ENCODE measurements at regions not wholly inside any gene's neighbourhood (a gene's known extent, or its start where the extent isn't known, plus 50 kb on each side); places are given as distances from the start of the nearest gene placed in this dataset.

- DNase-seq = no peak
Observed at GRCh38 chr16:66133643-66134338, 232.7 kb upstream of the CDH5 start.

GRCh38 chr16:66131895-66132294 lies 234.6 kb upstream of the CDH5 start:
- no peak for DNase-seq

GRCh38 chr16:66131156-66131807 lies 235.2 kb upstream of the CDH5 start:
- DNase-seq = no peak

- DNase-seq = no peak
Observed at GRCh38 chr16:66130296-66130905, 236.1 kb upstream of the CDH5 start.

GRCh38 chr16:66129196-66129595 lies 237.3 kb upstream of the CDH5 start:
- DNase-seq = no peak

- DNase-seq = no peak
Observed at GRCh38 chr16:66128371-66128770, 238.1 kb upstream of the CDH5 start.

GRCh38 chr16:66127459-66128370 lies 238.8 kb upstream of the CDH5 start:
- no peak for DNase-seq

GRCh38 chr16:66121466-66121865 lies 245.0 kb upstream of the CDH5 start:
- DNase-seq = no peak

- no peak for DNase-seq
Observed at GRCh38 chr16:66120656-66121055, 245.8 kb upstream of the CDH5 start.

- DNase-seq = no peak
Observed at GRCh38 chr16:66116163-66117002, 250.1 kb upstream of the CDH5 start.

GRCh38 chr16:66115373-66115772 lies 251.1 kb upstream of the CDH5 start:
- DNase-seq = no peak

GRCh38 chr16:66113223-66113622 lies 253.3 kb upstream of the CDH5 start:
- no peak for DNase-seq

- DNase-seq = no peak
Observed at GRCh38 chr16:66109677-66110076, 256.8 kb upstream of the CDH5 start.

GRCh38 chr16:66107661-66108060 lies 258.8 kb upstream of the CDH5 start:
- no peak for DNase-seq

- no peak for DNase-seq
Observed at GRCh38 chr16:66103211-66103610, 263.3 kb upstream of the CDH5 start.

- no peak for DNase-seq
Observed at GRCh38 chr16:66099306-66099705, 267.2 kb upstream of the CDH5 start.

- no peak for DNase-seq
Observed at GRCh38 chr16:66097751-66098150, 268.7 kb upstream of the CDH5 start.

GRCh38 chr16:66095676-66096075 lies 270.8 kb upstream of the CDH5 start:
- DNase-seq = no peak

- no peak for DNase-seq
Observed at GRCh38 chr16:66093191-66093590, 273.3 kb upstream of the CDH5 start.

GRCh38 chr16:66091471-66091891 lies 275.0 kb upstream of the CDH5 start:
- no peak for DNase-seq

GRCh38 chr16:66088681-66089080 lies 277.8 kb upstream of the CDH5 start:
- no peak for DNase-seq

- DNase-seq = no peak
Observed at GRCh38 chr16:66087308-66087707, 279.2 kb upstream of the CDH5 start.
